Transverse colon (tissue), 4 donors: ENCODE measurements at regions not wholly inside any gene's neighbourhood (a gene's known extent, or its start where the extent isn't known, plus 50 kb on each side); places are given as distances from the start of the nearest gene placed in this dataset.

ENCODE experiments used
- DNase-seq: peaks from one replicate; pipeline ENCODE4 v3.0.0-alpha.2; 2019
- H3K27ac ChIP-seq, 4 donors: fragments of 200-600 bp; sonication (generic); 2 replicates each; pipeline ENCODE4 v1.5.1; 2016 to 2018; ENCODE audit warnings: inconsistent platforms in 4 of 4
- H3K27me3 ChIP-seq: fragments of 200-600 bp; sonication (generic); 2 replicates; pipeline ENCODE4 v1.5.1; 2017; ENCODE audit warnings: inconsistent platforms
- H3K36me3 ChIP-seq, 4 donors: fragments of 200-600 bp; sonication (generic); 2 replicates each; pipeline ENCODE4 v1.5.1; 2017 to 2019; ENCODE audit warnings: inconsistent platforms in 4 of 4
- H3K4me1 ChIP-seq, 4 donors: fragments of 200-600 bp; sonication (generic); 2 replicates each; pipeline ENCODE4 v1.5.1; 2017 to 2020; ENCODE audit warnings: inconsistent platforms in 4 of 4
- H3K4me3 ChIP-seq, 4 donors: fragments of 200-600 bp; sonication (generic); 1 replicate in 1 of 4; 2 replicates in 3 of 4; pipeline versions ENCODE4 v1.5.1 to v1.6.1; 2017 to 2019; ENCODE audit warnings: inconsistent platforms in 4 of 4
- H3K9me3 ChIP-seq, 2 donors: fragments of 200-600 bp; sonication (generic); 2 replicates each; pipeline ENCODE4 v1.5.1; 2017 to 2019; ENCODE audit warnings: inconsistent platforms in 2 of 2
- EP300 ChIP-seq: sonication (generic); formaldehyde crosslinking; IDR thresholded peaks from one replicate; pipeline ENCODE4 v1.6.1; 2017; ENCODE audit warnings: antibody characterized with exemption, low read depth
- POLR2A ChIP-seq: fragments of 450-650 bp; IDR thresholded peaks from one replicate; pipeline ENCODE4 v1.6.1; 2016; ENCODE audit warnings: antibody characterized with exemption, mild to moderate bottlenecking, moderate library complexity
- POLR2AphosphoS5 ChIP-seq, 3 donors: sonication (generic); formaldehyde crosslinking; IDR thresholded peaks; one replicate each; pipeline ENCODE4 v1.6.1; 2016; ENCODE audit warnings: antibody characterized with exemption in 3 of 3
- WGBS, 2 donors: methylation state at CpG; one replicate each; pipeline ENCODE4 v1.1.5; 2018; ENCODE audit warnings: low coverage in 1 of 2; 5-methylcytosine and 5-hydroxymethylcytosine counted together
- in situ Hi-C, 4 donors: fragments of 200-750 bp; cut with MboI; loops; one replicate each; pipeline versions ENCODE4 v1.15.0 to v1.15.1; 2017; ENCODE audit warnings: low sequenced_read_pairs in 3 of 4, low pct_ligation_motif_present in 1 of 4, low pct_unique_long_range_greater_than_20kb in 1 of 4
- intact Hi-C: fragments of 100-400 bp; cut with DNase I; formaldehyde crosslinking; loops from one replicate; pipeline ENCODE4 v1.15.1; 2023; ENCODE audit warnings: low total_unique reads
- TF ChIP-seq, protein P1 (sequence below), 5 experiments: fragments of 200-600 bp in 3 of 5; fragments of 450-650 bp in 2 of 5; sonication (generic) in 3 of 5; IDR thresholded peaks; 1 replicate in 2 of 5; 2 replicates in 3 of 5; pipeline ENCODE4 v1.5.1; 2016 to 2017; ENCODE audit warnings: antibody characterized with exemption in 5 of 5, inconsistent platforms in 3 of 5, mild to moderate bottlenecking in 2 of 5, moderate library complexity in 1 of 5

DNA sequence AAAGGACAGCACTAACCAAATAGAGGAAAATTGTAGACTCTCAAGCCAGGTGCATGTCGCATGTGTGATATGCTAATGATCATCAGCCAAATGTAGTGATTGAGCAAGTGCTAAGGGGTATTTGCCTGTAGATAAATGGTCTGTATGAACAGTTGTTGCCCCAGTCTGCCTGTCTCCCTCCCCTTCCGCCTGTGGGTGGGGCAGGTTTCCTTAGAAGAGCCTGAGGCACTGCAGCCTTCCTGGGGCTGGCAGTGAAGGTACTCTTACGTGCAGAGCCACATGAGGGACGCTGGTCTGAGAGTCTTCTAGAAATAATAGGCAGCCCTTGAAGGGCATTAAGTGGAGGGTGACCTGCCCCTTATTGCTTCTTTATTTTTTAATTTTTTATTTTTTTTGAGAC lies 152.1 kb downstream of the SNX10 start:
- in situ Hi-C loops (no loop called here), intact Hi-C loops (no loop called here)
- no peaks in the 10 kb centered on the region for H3K27me3 ChIP-seq
- DNase-seq, result no peak
- H3K4me3 ChIP-seq, result no peak overlapping the region
- no peaks in the 10 kb centered on the region for H3K4me1 ChIP-seq
- no peaks in the 10 kb centered on the region for H3K9me3 ChIP-seq
- H3K36me3 ChIP-seq, result no peaks in the 10 kb centered on the region
- TF ChIP-seq EP300, result no peak
- no peak for TF ChIP-seq POLR2AphosphoS5 (IDR thresholded peaks at IDR 0.05)
- TF ChIP-seq POLR2A, result no peak
- TF ChIP-seq, protein P1, sequence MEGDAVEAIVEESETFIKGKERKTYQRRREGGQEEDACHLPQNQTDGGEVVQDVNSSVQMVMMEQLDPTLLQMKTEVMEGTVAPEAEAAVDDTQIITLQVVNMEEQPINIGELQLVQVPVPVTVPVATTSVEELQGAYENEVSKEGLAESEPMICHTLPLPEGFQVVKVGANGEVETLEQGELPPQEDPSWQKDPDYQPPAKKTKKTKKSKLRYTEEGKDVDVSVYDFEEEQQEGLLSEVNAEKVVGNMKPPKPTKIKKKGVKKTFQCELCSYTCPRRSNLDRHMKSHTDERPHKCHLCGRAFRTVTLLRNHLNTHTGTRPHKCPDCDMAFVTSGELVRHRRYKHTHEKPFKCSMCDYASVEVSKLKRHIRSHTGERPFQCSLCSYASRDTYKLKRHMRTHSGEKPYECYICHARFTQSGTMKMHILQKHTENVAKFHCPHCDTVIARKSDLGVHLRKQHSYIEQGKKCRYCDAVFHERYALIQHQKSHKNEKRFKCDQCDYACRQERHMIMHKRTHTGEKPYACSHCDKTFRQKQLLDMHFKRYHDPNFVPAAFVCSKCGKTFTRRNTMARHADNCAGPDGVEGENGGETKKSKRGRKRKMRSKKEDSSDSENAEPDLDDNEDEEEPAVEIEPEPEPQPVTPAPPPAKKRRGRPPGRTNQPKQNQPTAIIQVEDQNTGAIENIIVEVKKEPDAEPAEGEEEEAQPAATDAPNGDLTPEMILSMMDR (IDR thresholded peaks at IDR 0.05), result no peak
- 84 to 86% methylated on average over 1 to 4 of the region's 4 CpGs for WGBS, 2 donors
- no peak overlapping the region for H3K27ac ChIP-seq

DNA sequence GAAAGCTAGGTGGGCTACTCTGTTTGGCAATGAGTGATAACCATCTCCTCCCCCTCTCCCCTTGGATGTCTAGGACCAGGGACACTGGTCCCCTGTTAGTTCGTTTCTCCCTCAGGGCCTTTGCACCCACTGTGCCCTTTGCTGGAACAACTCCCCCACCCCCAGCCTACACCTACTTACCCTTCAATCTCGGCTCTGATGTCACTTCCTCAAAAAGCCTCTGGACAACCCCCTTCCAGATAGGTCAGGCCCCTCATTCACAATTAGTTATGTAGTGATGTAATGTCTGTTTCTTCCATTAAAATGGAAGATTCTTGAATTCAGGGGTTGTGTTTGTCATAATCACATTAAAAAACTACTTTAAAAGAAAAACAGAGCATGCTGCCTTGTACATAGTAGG lies 152.9 kb downstream of the SNX10 start:
- in situ Hi-C loops, result no loop called here
- TF ChIP-seq POLR2A, result no peak
- TF ChIP-seq EP300, result no peak
- TF ChIP-seq, protein P1 (IDR thresholded peaks at IDR 0.05), result no peak
- TF ChIP-seq POLR2AphosphoS5 (IDR thresholded peaks at IDR 0.05), result no peak
- WGBS, 2 donors, result 74% methylated on average over 2 of the region's 2 CpGs; no CpG with 5 or more reads in 1 of the 2 donors

GRCh38 chr7:26447116-26447515 lies 155.5 kb downstream of the SNX10 start:
- TF ChIP-seq EP300 (no peak), POLR2A (no peak), POLR2AphosphoS5 (IDR thresholded peaks at IDR 0.05) (no peak)
- H3K27me3 ChIP-seq, result no peaks in the 10 kb centered on the region
- H3K36me3 ChIP-seq, result no peaks in the 10 kb centered on the region
- in situ Hi-C loops, result no loop called here
- no peak overlapping the region for H3K27ac ChIP-seq
- WGBS, 2 donors, result 51 to 71% methylated on average over 1 of the region's 1 CpG
- H3K4me1 ChIP-seq, result no peaks in the 10 kb centered on the region
- no peak overlapping the region for H3K4me3 ChIP-seq
- intact Hi-C loops, result no loop called here
- H3K9me3 ChIP-seq, result no peaks in the 10 kb centered on the region
- DNase-seq, result no peak

More for the DNA sequence above, 152.9 kb downstream of the SNX10 start:
- H3K9me3 ChIP-seq, result no peaks in the 10 kb centered on the region
- H3K27me3 ChIP-seq, result no peaks in the 10 kb centered on the region
- H3K27ac ChIP-seq, result no peak overlapping the region
- intact Hi-C loops, result no loop called here
- DNase-seq, result no peak
- H3K4me1 ChIP-seq, result no peaks in the 10 kb centered on the region
- no peaks in the 10 kb centered on the region for H3K36me3 ChIP-seq
- no peak overlapping the region for H3K4me3 ChIP-seq

DNA sequence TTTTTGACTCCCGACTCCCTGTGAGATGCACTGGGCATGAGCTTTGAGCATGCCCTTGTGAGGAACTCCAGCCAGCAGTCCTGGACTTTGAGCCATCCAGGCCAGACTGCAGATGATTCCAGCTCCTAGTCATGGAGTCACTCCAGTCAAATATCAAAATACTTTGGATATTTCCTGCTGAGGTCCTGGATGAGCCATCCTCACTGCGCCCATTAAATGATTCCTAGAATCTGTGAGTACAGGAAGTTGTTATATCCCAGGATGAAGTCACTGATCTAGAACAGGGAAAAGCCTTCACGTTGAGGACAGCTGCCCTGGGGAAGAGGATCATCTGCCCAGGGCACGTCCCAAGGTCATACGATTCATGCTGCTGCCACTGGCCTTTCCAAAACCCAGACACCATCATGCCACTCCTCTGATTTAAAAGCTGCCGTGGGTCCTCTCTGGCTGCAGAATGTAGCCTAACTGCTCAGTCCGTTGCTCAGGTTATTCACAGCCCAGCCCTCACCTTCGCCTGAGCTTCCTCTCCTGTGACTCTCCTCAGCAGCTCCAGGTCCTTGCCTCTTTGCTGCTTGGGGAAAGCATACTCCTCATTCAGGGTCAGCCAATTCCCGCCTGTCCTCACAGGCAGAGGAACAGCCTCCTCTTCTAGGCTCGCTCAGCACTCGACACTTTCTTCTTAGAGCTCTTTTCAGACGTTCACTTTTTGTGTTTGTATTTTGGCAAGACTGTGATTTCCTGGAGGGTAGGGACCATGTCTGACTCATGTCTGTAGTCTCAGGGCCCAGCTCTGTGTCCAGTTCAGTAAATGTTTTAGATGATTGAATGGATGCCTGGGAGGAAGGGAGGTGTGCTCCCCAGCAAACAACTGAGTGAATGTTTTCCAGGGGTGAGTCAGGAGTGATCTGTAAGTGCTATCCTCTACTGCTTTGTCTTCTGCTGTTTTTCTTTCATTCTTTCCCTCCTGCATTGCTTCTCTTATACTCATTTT lies 157.8 kb downstream of the SNX10 start:
- in situ Hi-C loops (no loop called here), intact Hi-C loops (no loop called here)
- Histone ChIP-seq H3K4me1 (no peaks in the 10 kb centered on the region), H3K27ac (no peak overlapping the region), H3K36me3 (no peaks in the 10 kb centered on the region), H3K4me3 (no peak overlapping the region), H3K27me3 (no peaks in the 10 kb centered on the region), H3K9me3 (no peaks in the 10 kb centered on the region)
- WGBS, 2 donors, result 64 to 72% methylated on average over 7 to 11 of the region's 12 CpGs
- no peak for DNase-seq
- TF ChIP-seq POLR2AphosphoS5 (IDR thresholded peaks at IDR 0.05) (no peak), EP300 (no peak), POLR2A (no peak)
- TF ChIP-seq, protein P1 (IDR thresholded peaks at IDR 0.05), result no peak
